Mononuclear cell (primary cell): ENCODE measurements at regions not wholly inside any gene's neighbourhood (a gene's known extent, or its start where the extent isn't known, plus 50 kb on each side); places are given as distances from the start of the nearest gene placed in this dataset.

Source experiments
- H3K27me3 ChIP-seq: 2 replicates; pipeline ENCODE4 v1.6.0; 2011; ENCODE audit warnings: low read length, control low read depth; ENCODE audit not compliant: insufficient read depth
- H3K4me1 ChIP-seq: 2 replicates; pipeline ENCODE4 v1.5.1; 2011; ENCODE audit warnings: mild to moderate bottlenecking, low read length, control low read depth; ENCODE audit not compliant: insufficient read depth
- H3K4me3 ChIP-seq: 2 replicates; pipeline ENCODE4 v1.5.1; 2011; ENCODE audit warnings: mild to moderate bottlenecking, low read length, moderate library complexity
- H3K9me3 ChIP-seq: 2 replicates; pipeline ENCODE4 v1.5.1; 2011; ENCODE audit warnings: low read depth, mild to moderate bottlenecking, control low read depth, low read length

DNA sequence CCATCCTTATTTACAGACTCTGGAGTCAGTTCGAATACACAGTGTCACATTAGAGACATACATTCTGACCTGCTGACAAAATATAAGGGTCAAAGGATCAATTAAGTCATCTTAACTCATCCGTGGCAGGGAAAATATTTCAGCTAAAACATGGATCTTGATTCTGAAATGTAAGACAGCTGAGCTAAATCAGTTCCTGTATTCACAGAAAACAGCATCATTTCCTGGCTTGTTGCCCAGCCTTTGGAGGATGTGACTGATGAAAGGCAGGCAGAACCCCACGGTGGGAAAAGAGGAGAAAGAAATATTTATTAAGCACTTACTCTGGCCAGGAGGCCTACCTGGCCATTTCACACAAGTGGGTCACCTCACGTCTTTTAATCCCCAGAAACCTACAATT lies 101.9 kb downstream of the GAS2L3 start:
- H3K27me3 ChIP-seq = no peaks in the 10 kb centered on the region
- no peaks in the 10 kb centered on the region for H3K4me1 ChIP-seq
- H3K4me3 ChIP-seq = no peak overlapping the region
- no peaks in the 10 kb centered on the region for H3K9me3 ChIP-seq

GRCh38 chr12:100681074-100681473 lies 107.6 kb downstream of the GAS2L3 start:
- H3K9me3 ChIP-seq = peaks cover 7% of the 10 kb centered on the region
- H3K4me1 ChIP-seq = no peaks in the 10 kb centered on the region
- H3K4me3 ChIP-seq = no peak overlapping the region
- no peaks in the 10 kb centered on the region for H3K27me3 ChIP-seq

DNA sequence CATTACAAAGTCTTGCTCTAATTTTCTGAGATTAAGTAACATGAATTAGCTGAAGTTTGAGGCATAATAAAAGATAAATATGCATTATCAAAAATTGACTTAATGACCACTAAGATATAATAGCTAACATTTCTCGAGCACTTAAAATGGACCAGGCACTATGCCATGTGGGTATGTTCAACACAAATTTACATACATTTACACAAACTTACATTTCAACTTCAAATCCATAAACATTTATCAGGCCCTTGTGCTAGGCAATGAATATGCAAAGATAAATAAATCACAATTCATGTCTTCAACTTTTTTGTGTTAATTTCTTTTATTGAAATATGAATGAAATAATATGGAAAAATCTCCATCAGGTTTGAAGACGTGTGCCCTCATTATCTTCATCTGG lies 108.7 kb downstream of the GAS2L3 start:
- Histone ChIP-seq H3K4me3 (no peak overlapping the region), H3K27me3 (no peaks in the 10 kb centered on the region)

GRCh38 chr12:100687686-100688085 lies 106.9 kb upstream of the ANO4 start:
- H3K27me3 ChIP-seq = no peaks in the 10 kb centered on the region
- H3K4me3 ChIP-seq = no peak overlapping the region
- peaks cover 7% of the 10 kb centered on the region for H3K9me3 ChIP-seq
- H3K4me1 ChIP-seq = no peaks in the 10 kb centered on the region

More for the DNA sequence above, 108.7 kb downstream of the GAS2L3 start:
- Histone ChIP-seq H3K9me3 (peaks cover 7% of the 10 kb centered on the region), H3K4me1 (no peaks in the 10 kb centered on the region)

GRCh38 chr12:100688451-100688864 lies 106.1 kb upstream of the ANO4 start:
- H3K4me1 ChIP-seq = no peaks in the 10 kb centered on the region

GRCh38 chr12:100692502-100692901 lies 102.1 kb upstream of the ANO4 start:
- no peaks in the 10 kb centered on the region for H3K27me3 ChIP-seq
- no peak overlapping the region for H3K4me3 ChIP-seq
- H3K4me1 ChIP-seq = no peaks in the 10 kb centered on the region
- no peaks in the 10 kb centered on the region for H3K9me3 ChIP-seq

More at GRCh38 chr12:100688451-100688864, 106.1 kb upstream of the ANO4 start:
- Histone ChIP-seq H3K9me3 (peaks cover 7% of the 10 kb centered on the region), H3K27me3 (no peaks in the 10 kb centered on the region), H3K4me3 (no peak overlapping the region)

DNA sequence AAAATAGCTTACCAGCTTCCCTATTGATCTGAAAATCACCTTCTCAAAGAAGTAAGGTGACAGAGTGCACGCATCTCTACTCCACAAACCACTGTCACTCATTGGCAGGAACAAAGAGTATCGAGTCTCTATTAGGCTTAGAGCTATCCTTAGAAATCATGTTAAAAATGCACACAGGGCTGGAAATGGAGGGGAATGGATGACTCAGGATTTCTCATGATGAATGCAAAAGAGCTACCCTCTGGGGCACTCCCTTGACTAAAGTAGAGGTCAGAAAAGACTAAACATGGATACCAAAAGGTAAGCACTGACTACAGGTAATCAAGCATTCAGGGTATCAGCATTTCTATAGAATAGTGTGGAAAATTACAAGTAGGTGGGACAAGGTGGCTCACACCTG lies 96.1 kb upstream of the ANO4 start:
- Histone ChIP-seq H3K4me3 (no peak overlapping the region), H3K4me1 (no peaks in the 10 kb centered on the region), H3K9me3 (no peaks in the 10 kb centered on the region), H3K27me3 (no peaks in the 10 kb centered on the region)

DNA sequence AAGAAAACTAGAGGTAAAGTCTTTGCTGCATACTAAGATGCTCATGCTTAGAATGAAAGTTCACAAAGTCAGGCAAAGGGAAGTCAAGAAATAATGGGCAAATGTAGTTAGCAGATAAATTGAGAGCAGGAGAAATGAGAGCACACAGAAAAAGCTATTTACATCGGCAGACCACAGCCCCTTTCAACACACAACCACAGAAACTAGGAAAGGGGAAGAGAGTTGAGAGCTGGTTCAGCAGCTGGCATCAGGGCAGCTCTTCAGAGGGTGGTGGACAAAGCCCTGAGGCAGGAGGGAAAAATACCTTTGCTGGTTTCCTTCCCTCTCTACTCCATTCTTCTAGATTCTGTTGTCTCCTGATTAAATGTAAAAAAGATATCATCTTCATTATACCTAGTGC lies 95.4 kb upstream of the ANO4 start:
- Histone ChIP-seq H3K9me3 (no peaks in the 10 kb centered on the region), H3K4me3 (no peak overlapping the region), H3K4me1 (no peaks in the 10 kb centered on the region), H3K27me3 (no peaks in the 10 kb centered on the region)

DNA sequence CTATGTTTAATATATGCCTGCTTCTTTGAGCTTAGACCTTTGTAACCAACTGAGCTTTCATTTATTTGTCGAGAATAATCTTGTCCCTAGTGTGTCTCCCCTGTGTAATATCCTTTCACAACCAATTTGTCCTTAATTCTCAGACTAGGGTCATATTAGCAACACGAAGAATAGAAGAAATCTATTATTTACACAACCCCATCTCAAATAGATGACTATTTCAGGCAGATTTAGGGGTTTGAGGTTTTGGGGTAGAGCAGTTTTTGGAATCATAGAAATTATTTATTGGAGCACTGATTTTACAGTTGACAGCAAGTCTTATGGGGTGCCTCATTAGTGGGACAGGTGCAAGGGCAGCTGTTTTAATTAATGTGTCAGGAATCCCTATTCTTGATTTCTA lies 91.2 kb upstream of the ANO4 start:
- no peaks in the 10 kb centered on the region for H3K27me3 ChIP-seq
- H3K9me3 ChIP-seq = no peaks in the 10 kb centered on the region
- no peaks in the 10 kb centered on the region for H3K4me1 ChIP-seq
- no peak overlapping the region for H3K4me3 ChIP-seq

DNA sequence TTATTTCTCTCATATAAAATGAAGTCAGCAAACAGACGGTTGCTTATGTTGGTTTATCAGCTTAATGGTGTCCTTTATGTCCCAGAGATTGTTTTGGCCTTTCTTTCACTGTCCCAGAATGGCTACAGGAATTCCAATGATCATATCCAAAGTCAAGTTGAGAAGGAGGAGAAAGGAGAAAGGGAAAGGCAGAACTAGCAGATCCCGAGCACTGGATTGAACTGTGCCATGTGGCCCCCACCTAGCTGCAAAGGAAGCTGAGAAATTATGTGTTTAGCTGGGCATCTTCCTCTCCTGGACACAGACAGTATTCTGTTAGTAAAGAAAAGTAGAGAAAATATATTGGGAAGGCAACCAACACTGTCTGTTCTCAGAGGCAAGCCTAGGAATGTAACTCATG lies 90.7 kb upstream of the ANO4 start:
- Histone ChIP-seq H3K4me1 (no peaks in the 10 kb centered on the region), H3K4me3 (no peak overlapping the region), H3K9me3 (no peaks in the 10 kb centered on the region), H3K27me3 (no peaks in the 10 kb centered on the region)

GRCh38 chr12:100706033-100706432 lies 88.5 kb upstream of the ANO4 start:
- Histone ChIP-seq H3K27me3 (no peaks in the 10 kb centered on the region), H3K4me1 (no peaks in the 10 kb centered on the region), H3K9me3 (no peaks in the 10 kb centered on the region), H3K4me3 (no peak overlapping the region)

- no peaks in the 10 kb centered on the region for H3K9me3 ChIP-seq
- H3K27me3 ChIP-seq = peaks cover 7% of the 10 kb centered on the region
- no peak overlapping the region for H3K4me3 ChIP-seq
- no peaks in the 10 kb centered on the region for H3K4me1 ChIP-seq
These were observed 86.0 kb upstream of the ANO4 start for GRCh38 chr12:100708591-100708990.

GRCh38 chr12:100715976-100716944 lies 78.3 kb upstream of the ANO4 start:
- Histone ChIP-seq H3K9me3 (no peaks in the 10 kb centered on the region), H3K27me3 (peaks cover 53% of the 10 kb centered on the region), H3K4me3 (no peak overlapping the region), H3K4me1 (no peaks in the 10 kb centered on the region)

DNA sequence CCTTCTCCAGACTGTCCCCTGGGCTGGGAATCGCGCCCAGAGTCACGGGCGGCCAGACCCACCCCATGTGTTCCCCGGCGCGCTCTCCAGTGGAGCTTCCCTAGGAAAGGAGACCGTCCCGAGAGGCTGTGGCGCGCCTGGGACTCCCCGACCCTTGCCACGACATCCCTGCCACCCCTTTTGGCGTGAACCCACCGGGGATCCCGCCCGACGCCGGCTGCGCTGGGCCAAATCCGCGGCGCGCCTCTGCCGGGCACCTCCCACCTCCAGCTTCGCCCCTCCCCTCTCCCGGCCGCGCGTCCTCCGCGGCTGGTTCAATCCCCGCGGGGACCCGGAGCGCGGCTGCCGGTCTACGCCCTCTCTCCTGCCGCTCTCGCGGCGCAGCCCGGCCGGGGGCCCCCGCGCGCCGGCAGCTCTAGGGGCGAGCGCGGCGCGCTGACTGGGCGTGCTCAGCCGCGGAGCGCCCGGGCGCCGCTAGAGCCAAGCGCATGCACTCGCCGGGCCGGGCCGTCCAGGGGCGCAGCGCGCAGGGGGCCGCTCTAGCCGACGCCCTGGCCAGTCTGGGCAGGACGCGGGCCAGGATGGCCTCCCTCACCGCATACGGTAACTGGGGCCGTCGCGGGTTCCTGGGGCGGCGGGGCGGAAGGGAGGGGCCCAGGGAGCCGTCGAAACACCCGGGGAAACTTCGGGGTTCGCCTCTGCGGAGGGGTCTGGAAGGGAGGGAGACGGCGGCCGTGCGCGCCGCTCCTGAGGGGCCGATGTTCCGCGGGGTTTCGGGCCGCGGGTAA lies 77.4 kb upstream of the ANO4 start:
- no peaks in the 10 kb centered on the region for H3K4me1 ChIP-seq
- peaks cover 53% of the 10 kb centered on the region for H3K27me3 ChIP-seq
- H3K9me3 ChIP-seq = no peaks in the 10 kb centered on the region
- no peak overlapping the region for H3K4me3 ChIP-seq

- Histone ChIP-seq H3K4me1 (no peaks in the 10 kb centered on the region), H3K9me3 (no peaks in the 10 kb centered on the region), H3K27me3 (peaks cover 52% of the 10 kb centered on the region), H3K4me3 (no peak overlapping the region)
These were observed 76.9 kb upstream of the ANO4 start for GRCh38 chr12:100717733-100718067.
